ENCODE measurements at regions not wholly inside any gene's neighbourhood (a gene's known extent, or its start where the extent isn't known, plus 50 kb on each side); places are given as distances from the start of the nearest gene placed in this dataset.

GRCh38 chr6:71138376-71138775 is 150.2 kb upstream of the OGFRL1 start:
- no peaks in the 10 kb centered on the region for H3K9me3 ChIP-seq
- no peaks in the 10 kb centered on the region for H3K4me1 ChIP-seq (ENCODE audit: low read depth)
- TF ChIP-seq CTCF (IDR thresholded peaks at IDR 0.05), result no peak
- DNase-seq (no peak), ATAC-seq (no peak)
- intact Hi-C loops (cut with DNase I, micrococcal nuclease), result no loop called here
- H3K4me3 ChIP-seq, result no peak overlapping the region
- no peaks in the 10 kb centered on the region for H3K36me3 ChIP-seq (ENCODE audit: low read depth)

- no peak for TF ChIP-seq CTCF (IDR thresholded peaks at IDR 0.05)
- Histone ChIP-seq H3K4me3 (no peak overlapping the region), H3K36me3 (ENCODE audit: low read depth) (no peaks in the 10 kb centered on the region), H3K4me1 (ENCODE audit: low read depth) (no peaks in the 10 kb centered on the region), H3K9me3 (no peaks in the 10 kb centered on the region)
- intact Hi-C loops (cut with DNase I, micrococcal nuclease), result no loop called here
- ATAC-seq, result no peak
- DNase-seq, result no peak
These were observed 149.4 kb upstream of the OGFRL1 start for GRCh38 chr6:71139249-71139648.

- H3K4me3 ChIP-seq, result no peak overlapping the region
- intact Hi-C loops (cut with DNase I, micrococcal nuclease), result no loop called here
- TF ChIP-seq CTCF (IDR thresholded peaks at IDR 0.05), result no peak
- ATAC-seq (no peak), DNase-seq (no peak)
- H3K9me3 ChIP-seq, result no peaks in the 10 kb centered on the region
- no peaks in the 10 kb centered on the region for H3K36me3 ChIP-seq (ENCODE audit: low read depth)
- no peaks in the 10 kb centered on the region for H3K4me1 ChIP-seq (ENCODE audit: low read depth)
These were observed 134.8 kb upstream of the OGFRL1 start for GRCh38 chr6:71153755-71154325.

GRCh38 chr6:71157345-71157744 is 131.3 kb upstream of the OGFRL1 start:
- Histone ChIP-seq H3K4me1 (ENCODE audit: low read depth) (no peaks in the 10 kb centered on the region), H3K9me3 (no peaks in the 10 kb centered on the region), H3K4me3 (no peak overlapping the region), H3K36me3 (ENCODE audit: low read depth) (no peaks in the 10 kb centered on the region)
- ATAC-seq (no peak), DNase-seq (no peak)
- intact Hi-C loops (cut with DNase I, micrococcal nuclease), result no loop called here
- TF ChIP-seq CTCF (IDR thresholded peaks at IDR 0.05), result no peak

GRCh38 chr6:71164890-71165289 is 123.7 kb upstream of the OGFRL1 start:
- Histone ChIP-seq H3K9me3 (no peaks in the 10 kb centered on the region), H3K4me3 (no peak overlapping the region), H3K4me1 (ENCODE audit: low read depth) (no peaks in the 10 kb centered on the region), H3K36me3 (ENCODE audit: low read depth) (no peaks in the 10 kb centered on the region)
- DNase-seq (no peak), ATAC-seq (no peak)
- intact Hi-C loops (cut with DNase I, micrococcal nuclease), result no loop called here
- no peak for TF ChIP-seq CTCF (IDR thresholded peaks at IDR 0.05)

- intact Hi-C loops (cut with DNase I, micrococcal nuclease), result no loop called here
- Histone ChIP-seq H3K9me3 (no peaks in the 10 kb centered on the region), H3K4me1 (ENCODE audit: low read depth) (no peaks in the 10 kb centered on the region), H3K36me3 (ENCODE audit: low read depth) (no peaks in the 10 kb centered on the region), H3K4me3 (no peak overlapping the region)
- ATAC-seq (no peak), DNase-seq (no peak)
- no peak for TF ChIP-seq CTCF (IDR thresholded peaks at IDR 0.05)
These were observed 120.3 kb upstream of the OGFRL1 start for GRCh38 chr6:71168233-71168765.

All from mucosa of descending colon (tissue), 3 donors.